Neuronal stem cell (in vitro differentiated cells): ENCODE measurements at regions not wholly inside any gene's neighbourhood (a gene's known extent, or its start where the extent isn't known, plus 50 kb on each side); places are given as distances from the start of the nearest gene placed in this dataset.
"Not testable (repeated sequence)": the region's sequence is repeated elsewhere in the genome, so short reads cannot be mapped to it uniquely, and the experiment has no call there.

Experiments used
- DNase-seq: peaks from one replicate; pipeline ENCODE4 v3.0.0-alpha.2; 2013; ENCODE audit warnings: low spot score
- H2AFZ ChIP-seq: one replicate; pipeline ENCODE4 v1.6.1; 2013; ENCODE audit warnings: mild to moderate bottlenecking, low read length, inconsistent platforms
- H2AK5ac ChIP-seq: 2 replicates; pipeline ENCODE4 v1.6.1; 2013; ENCODE audit warnings: low read depth, mild to moderate bottlenecking, inconsistent platforms, low read length, moderate library complexity, mixed read lengths
- H2BK120ac ChIP-seq: 2 replicates; pipeline ENCODE4 v1.6.1; 2013; ENCODE audit warnings: low read depth, mild to moderate bottlenecking, inconsistent platforms, low read length, moderate library complexity, mixed read lengths
- H2BK12ac ChIP-seq: one replicate; pipeline ENCODE4 v1.6.1; 2013; ENCODE audit warnings: low read length, inconsistent platforms
- H2BK15ac ChIP-seq: 2 replicates; pipeline ENCODE4 v1.6.1; 2013; ENCODE audit warnings: mild to moderate bottlenecking, low read length, inconsistent platforms, mixed read lengths
- H2BK5ac ChIP-seq: one replicate; pipeline ENCODE4 v1.6.1; 2013; ENCODE audit warnings: inconsistent platforms, mild to moderate bottlenecking, low read length, moderate library complexity
- H3K14ac ChIP-seq: one replicate; pipeline ENCODE4 v1.6.1; 2013; ENCODE audit warnings: low read length, inconsistent platforms
- H3K18ac ChIP-seq: 2 replicates; pipeline ENCODE4 v1.6.1; 2013; ENCODE audit warnings: low read length, inconsistent platforms
- H3K23ac ChIP-seq: 2 replicates; pipeline ENCODE4 v1.6.1; 2013; ENCODE audit warnings: low read depth, mild to moderate bottlenecking, mixed read lengths, low read length, inconsistent platforms; ENCODE audit not compliant: poor library complexity
- H3K27ac ChIP-seq: replicated peaks from 3 replicates; pipeline ENCODE4 v1.5.1; 2013; ENCODE audit warnings: low read length, inconsistent platforms
- H3K27me3 ChIP-seq, 3 experiments: 2 replicates each; pipeline ENCODE4 v1.6.1; 2013; ENCODE audit warnings: low read length in 3 of 3, mild to moderate bottlenecking in 2 of 3, inconsistent platforms in 1 of 3, low read depth in 1 of 3, mixed read lengths in 1 of 3, moderate library complexity in 1 of 3; ENCODE audit not compliant: control insufficient read depth in 3 of 3, insufficient read depth in 3 of 3
- H3K36me3 ChIP-seq, 2 donors: replicated peaks in 1 of 2; 2 replicates each; pipeline ENCODE4 v1.6.1; 2013; ENCODE audit warnings: low read length in 2 of 2; ENCODE audit not compliant: control insufficient read depth in 2 of 2, insufficient read depth in 2 of 2
- H3K4ac ChIP-seq: 2 replicates; pipeline ENCODE4 v1.6.1; 2013; ENCODE audit warnings: inconsistent platforms, mild to moderate bottlenecking, low read length, moderate library complexity
- H3K4me1 ChIP-seq, 2 donors: 1 replicate in 1 of 2; 2 replicates in 1 of 2; pipeline ENCODE4 v1.6.1; 2013; ENCODE audit warnings: low read length in 2 of 2, low read depth in 1 of 2; ENCODE audit not compliant: control insufficient read depth in 2 of 2, insufficient read depth in 1 of 2
- H3K4me2 ChIP-seq: one replicate; pipeline ENCODE4 v1.6.1; 2013; ENCODE audit warnings: mild to moderate bottlenecking, low read length, inconsistent platforms; ENCODE audit not compliant: insufficient read depth, poor library complexity, severe bottlenecking
- H3K4me3 ChIP-seq, 2 donors: 2 replicates each; pipeline ENCODE4 v1.5.1; 2013; ENCODE audit warnings: low read length in 2 of 2, mild to moderate bottlenecking in 2 of 2, inconsistent platforms in 1 of 2, moderate library complexity in 1 of 2
- H3K79me1 ChIP-seq: one replicate; pipeline ENCODE4 v1.6.1; 2013; ENCODE audit warnings: low read depth, mild to moderate bottlenecking, inconsistent platforms, low read length, moderate library complexity
- H3K9ac ChIP-seq: one replicate; pipeline ENCODE4 v1.6.1; 2013; ENCODE audit warnings: mild to moderate bottlenecking, low read depth, low read length, inconsistent platforms; ENCODE audit not compliant: poor library complexity
- H3K9me3 ChIP-seq, 2 donors: replicated peaks in 1 of 2; 2 replicates each; pipeline versions ENCODE3 to v1.6.1; 2013; ENCODE audit warnings: low read length in 2 of 2, mild to moderate bottlenecking in 2 of 2, inconsistent platforms in 1 of 2, low read depth in 1 of 2, mixed read lengths in 1 of 2, moderate library complexity in 1 of 2; ENCODE audit not compliant: control insufficient read depth in 2 of 2, insufficient read depth in 1 of 2
- H4K8ac ChIP-seq: one replicate; pipeline ENCODE4 v1.6.1; 2013; ENCODE audit warnings: low read depth, mild to moderate bottlenecking, inconsistent platforms, low read length, moderate library complexity
- H4K91ac ChIP-seq: one replicate; pipeline ENCODE4 v1.6.1; 2013; ENCODE audit warnings: low read length, low read depth, mild to moderate bottlenecking, inconsistent platforms; ENCODE audit not compliant: poor library complexity
- WGBS, 2 donors: extraction: QIAGEN DNeasy Blood & Tissue Kit; methylation state at CpG; one replicate each; pipeline ENCODE4 v1.1.7; 2013; ENCODE audit warnings: missing lambda C conversion rate in 2 of 2, mixed read lengths in 1 of 2; ENCODE audit not compliant: insufficient read length in 2 of 2, insufficient replicate concordance in 1 of 2; ENCODE audit errors: extremely low coverage in 2 of 2; 5-methylcytosine and 5-hydroxymethylcytosine counted together

GRCh38 chr5:39611076-39611475 is 186.3 kb upstream of the DAB2 start:
- not testable (repeated sequence) for H2BK5ac ChIP-seq, H2BK120ac ChIP-seq, H3K23ac ChIP-seq, H2BK12ac ChIP-seq, H2AK5ac ChIP-seq, H3K4me3 ChIP-seq, H3K36me3 ChIP-seq, H3K27ac ChIP-seq, H3K27me3 ChIP-seq, DNase-seq, H3K4me2 ChIP-seq, H4K91ac ChIP-seq, H3K9me3 ChIP-seq, H3K18ac ChIP-seq, H3K4me1 ChIP-seq, H3K9ac ChIP-seq, H2AFZ ChIP-seq, H3K14ac ChIP-seq, H3K79me1 ChIP-seq, H2BK15ac ChIP-seq, H3K4ac ChIP-seq, H4K8ac ChIP-seq
- WGBS, 2 donors = no CpG with 5 or more reads among the region's 11 CpGs

- Histone ChIP-seq H2AK5ac (no peak overlapping the region), H3K4ac (no peak overlapping the region), H3K79me1 (no peaks in the 10 kb centered on the region), H3K9me3 (no peaks in the 10 kb centered on the region), H2BK15ac (no peak overlapping the region), H2BK5ac (no peak overlapping the region), H3K4me3 (no peak overlapping the region), H3K9ac (no peak overlapping the region), H3K4me2 (no peak overlapping the region), H2BK120ac (no peak overlapping the region), H4K8ac (no peak overlapping the region), H3K23ac (no peak overlapping the region), H2AFZ (no peak overlapping the region), H3K27ac (no peak overlapping the region), H3K4me1 (no peaks in the 10 kb centered on the region), H3K36me3 (no peaks in the 10 kb centered on the region), H3K27me3 (no peaks in the 10 kb centered on the region), H3K14ac (no peak overlapping the region), H2BK12ac (no peak overlapping the region), H3K18ac (no peak overlapping the region), H4K91ac (no peak overlapping the region)
- WGBS, 2 donors = 100% methylated on average over 1 of the region's 5 CpGs
- no peak for DNase-seq
These were observed 183.2 kb upstream of the DAB2 start for GRCh38 chr5:39608024-39608423.

- Histone ChIP-seq H2BK120ac (no peak overlapping the region), H4K91ac (no peak overlapping the region), H3K18ac (no peak overlapping the region), H3K4me3 (no peak overlapping the region), H3K23ac (no peak overlapping the region), H3K27ac (no peak overlapping the region), H3K4me2 (no peak overlapping the region), H3K36me3 (no peaks in the 10 kb centered on the region), H3K79me1 (no peaks in the 10 kb centered on the region), H3K9me3 (no peaks in the 10 kb centered on the region), H3K27me3 (no peaks in the 10 kb centered on the region), H2AFZ (no peak overlapping the region), H3K9ac (no peak overlapping the region), H3K4me1 (no peaks in the 10 kb centered on the region), H2BK15ac (no peak overlapping the region), H2BK12ac (no peak overlapping the region), H2AK5ac (no peak overlapping the region), H4K8ac (no peak overlapping the region), H2BK5ac (no peak overlapping the region), H3K14ac (no peak overlapping the region), H3K4ac (no peak overlapping the region)
- WGBS, 2 donors = no CpG with 5 or more reads among the region's 2 CpGs
- no peak for DNase-seq
These were observed 181.8 kb upstream of the DAB2 start for GRCh38 chr5:39606591-39606990.

GRCh38 chr5:39605588-39606575 is 181.1 kb upstream of the DAB2 start:
- Histone ChIP-seq H3K79me1 (no peaks in the 10 kb centered on the region), H3K27ac (no peak overlapping the region), H4K91ac (no peak overlapping the region), H3K4me3 (no peak overlapping the region), H3K18ac (no peak overlapping the region), H2BK15ac (no peak overlapping the region), H2BK12ac (no peak overlapping the region), H3K4me2 (no peak overlapping the region), H2AFZ (no peak overlapping the region), H3K23ac (no peak overlapping the region), H3K9me3 (no peaks in the 10 kb centered on the region), H3K27me3 (no peaks in the 10 kb centered on the region), H2BK120ac (no peak overlapping the region), H3K14ac (no peak overlapping the region), H2AK5ac (no peak overlapping the region), H3K4ac (no peak overlapping the region), H4K8ac (no peak overlapping the region), H3K4me1 (no peaks in the 10 kb centered on the region), H2BK5ac (no peak overlapping the region), H3K36me3 (no peaks in the 10 kb centered on the region), H3K9ac (no peak overlapping the region)
- WGBS, 2 donors = no CpG with 5 or more reads among the region's 5 CpGs
- no peak for DNase-seq
